NCI-H128 (cell line): ENCODE measurements at regions not wholly inside any gene's neighbourhood (a gene's known extent, or its start where the extent isn't known, plus 50 kb on each side); places are given as distances from the start of the nearest gene placed in this dataset.
"Not testable (repeated sequence)": the region's sequence is repeated elsewhere in the genome, so short reads cannot be mapped to it uniquely, and the experiment has no call there.

Experiments used
- DNase-seq: peaks from one replicate; lab custom pipeline; 2025; ENCODE audit not compliant: unreplicated experiment; lab: John Stamatoyannopoulos, UW

DNA sequence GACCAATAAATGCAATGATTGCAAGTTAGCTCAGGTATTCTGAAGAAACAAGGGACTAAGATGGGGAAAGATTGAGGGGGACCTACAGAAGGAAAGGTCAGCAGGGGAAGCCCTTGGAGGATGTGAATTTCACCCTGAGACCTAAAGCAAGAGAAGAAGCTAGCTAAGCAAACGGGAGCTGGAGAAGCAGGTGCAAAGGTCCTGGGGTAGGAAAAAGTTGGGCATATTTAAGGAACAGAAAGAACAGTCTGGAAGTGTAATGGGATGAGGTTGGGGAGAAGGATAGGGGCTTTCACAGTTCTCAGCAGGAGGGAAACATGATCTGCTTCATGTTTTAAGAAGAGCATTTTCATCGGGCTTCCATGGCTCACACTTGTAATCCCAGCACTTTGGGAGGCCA, 89.7 kb upstream of the SLC45A1 start:
- DNase-seq, result no peak

- not testable (repeated sequence) for DNase-seq
Measured at GRCh38 chr1:8227674-8228073, 90.2 kb upstream of the SLC45A1 start.

DNA sequence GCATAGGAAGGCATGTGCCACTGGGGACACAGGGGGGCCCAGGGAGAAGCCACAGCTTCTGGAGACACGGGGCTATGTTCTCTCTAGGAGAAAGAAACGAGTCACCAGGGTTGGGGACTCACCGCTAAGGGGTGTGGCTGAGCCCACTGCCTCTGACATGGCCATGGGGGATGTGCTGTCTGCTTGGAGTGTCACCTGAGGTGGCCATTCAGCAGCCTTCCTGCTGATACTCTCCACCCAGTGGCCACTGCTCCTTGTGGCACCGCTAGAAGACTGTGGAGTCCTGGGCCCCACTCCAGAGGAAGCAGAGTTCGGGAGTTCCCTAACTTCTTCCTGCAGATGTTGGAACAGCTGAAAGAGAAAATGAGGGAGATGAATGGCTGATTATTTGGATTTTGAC, 91.2 kb upstream of the SLC45A1 start:
- no peak for DNase-seq

DNA sequence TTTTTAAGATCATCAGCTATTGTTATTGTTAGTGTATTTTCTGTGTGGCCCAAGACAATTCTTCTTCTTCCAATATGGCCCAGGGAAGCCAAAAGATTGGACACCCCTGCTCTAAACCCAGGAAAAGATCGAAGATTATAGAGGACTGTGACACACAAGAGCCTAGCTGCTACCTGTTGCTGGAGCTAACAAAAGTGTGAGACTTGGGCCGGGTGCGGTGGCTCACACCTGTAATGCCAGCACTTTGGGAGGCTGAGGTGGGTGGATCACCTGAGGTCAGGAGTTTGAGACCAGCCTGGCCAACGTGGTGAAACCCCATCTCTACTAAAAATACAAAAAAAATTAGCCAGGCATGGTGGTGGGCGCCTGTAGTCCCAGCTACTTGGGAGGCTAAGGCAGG, 91.9 kb upstream of the SLC45A1 start:
- not testable (repeated sequence) for DNase-seq

DNA sequence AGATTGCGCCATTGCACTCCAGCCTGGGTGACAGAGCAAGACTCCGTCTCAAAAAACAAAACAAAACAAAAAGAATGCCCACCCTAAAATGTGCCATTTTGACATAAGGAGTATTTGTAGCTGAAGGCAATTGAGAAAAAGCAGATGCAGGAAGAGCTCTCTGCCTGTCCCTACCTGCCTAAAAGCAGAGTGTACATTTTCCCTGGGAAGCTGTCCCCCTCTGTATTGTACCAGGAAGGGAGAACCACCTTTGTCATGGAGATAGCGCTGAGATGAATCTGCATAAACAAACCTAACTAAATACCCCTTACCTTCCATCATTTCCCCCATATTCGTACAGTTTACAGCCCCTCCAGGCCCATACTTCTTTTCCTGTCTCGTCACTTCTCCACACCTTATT, 94.4 kb upstream of the SLC45A1 start:
- no peak for DNase-seq

DNA sequence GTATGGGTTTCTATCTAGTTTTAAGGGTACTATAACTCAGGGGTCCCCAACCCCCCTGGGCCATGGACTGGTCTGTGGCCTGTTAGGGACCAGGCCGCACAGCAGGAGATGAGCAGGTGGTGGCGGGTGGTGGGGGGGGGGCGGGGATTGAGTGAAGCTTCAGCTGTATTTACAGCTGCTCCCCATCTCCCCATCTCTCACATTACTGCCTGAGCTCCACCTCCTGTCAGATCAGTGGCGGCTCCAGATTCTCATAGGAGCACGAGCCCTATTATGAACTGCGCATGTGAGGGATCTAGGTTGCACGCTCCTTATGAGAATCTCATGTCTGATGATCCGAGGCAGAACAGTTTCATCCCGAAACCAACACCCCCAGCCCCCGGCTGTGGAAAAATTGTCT, 95.1 kb upstream of the SLC45A1 start:
- no peak for DNase-seq

GRCh38 chr1:8219530-8219929, 98.4 kb upstream of the SLC45A1 start:
- no peak for DNase-seq

GRCh38 chr1:8218351-8219092, 99.4 kb upstream of the SLC45A1 start:
- DNase-seq, result no peak

- DNase-seq, result no peak
Measured at GRCh38 chr1:8217809-8218208, 100.1 kb upstream of the SLC45A1 start.

GRCh38 chr1:8217011-8217711, 100.8 kb upstream of the SLC45A1 start:
- DNase-seq, result no peak

DNA sequence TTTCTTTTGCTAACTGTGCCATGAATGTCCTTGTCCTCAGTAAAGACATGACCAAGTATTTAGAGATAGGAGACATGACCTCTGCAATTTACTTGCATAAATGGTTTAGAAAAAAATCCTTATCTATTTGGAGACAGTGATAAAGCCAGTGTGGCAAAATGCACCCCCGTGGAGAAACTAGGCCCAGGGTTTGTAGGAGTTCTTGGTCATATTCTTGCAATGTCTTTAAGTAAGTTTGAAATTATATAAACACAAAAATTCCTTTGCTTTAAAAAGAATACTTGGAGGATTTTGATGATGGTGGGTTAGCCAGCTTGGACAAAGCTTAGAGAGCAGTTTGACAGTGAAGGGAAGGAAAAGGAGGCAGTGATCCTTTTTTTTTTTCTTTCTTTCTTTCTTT, 101.9 kb upstream of the SLC45A1 start:
- no peak for DNase-seq

DNA sequence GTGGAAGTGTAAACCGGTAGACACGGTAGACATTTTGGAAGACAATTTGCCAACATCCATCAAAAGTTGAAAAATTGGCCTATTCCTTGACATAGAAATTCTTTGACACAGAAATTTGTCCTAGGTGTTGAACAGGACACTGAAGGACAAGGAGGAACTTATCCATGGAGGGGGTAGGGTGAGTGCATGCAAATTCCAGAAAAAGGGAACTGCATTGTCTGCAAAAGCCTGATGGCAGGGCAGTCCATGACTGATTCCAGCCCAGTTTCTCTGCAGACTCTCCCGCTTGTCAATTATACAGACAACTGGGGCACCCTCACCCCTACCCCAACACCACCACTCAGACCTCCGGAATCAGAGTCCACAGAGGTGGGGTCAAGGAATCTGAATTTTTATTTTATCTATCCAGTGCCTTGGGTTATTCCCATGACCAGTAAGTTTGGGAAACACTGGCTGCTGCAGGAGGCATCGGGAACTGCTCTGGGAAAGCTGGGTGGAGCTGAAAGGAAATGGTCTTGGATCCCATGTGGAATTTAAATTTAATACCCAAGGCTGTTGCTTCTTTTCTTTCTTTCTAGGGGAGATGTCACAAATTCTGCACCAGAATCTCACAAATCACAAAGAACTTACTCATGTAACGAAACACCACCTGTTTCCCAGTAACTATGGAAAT, 103.3 kb upstream of the SLC45A1 start:
- no peak for DNase-seq

DNA sequence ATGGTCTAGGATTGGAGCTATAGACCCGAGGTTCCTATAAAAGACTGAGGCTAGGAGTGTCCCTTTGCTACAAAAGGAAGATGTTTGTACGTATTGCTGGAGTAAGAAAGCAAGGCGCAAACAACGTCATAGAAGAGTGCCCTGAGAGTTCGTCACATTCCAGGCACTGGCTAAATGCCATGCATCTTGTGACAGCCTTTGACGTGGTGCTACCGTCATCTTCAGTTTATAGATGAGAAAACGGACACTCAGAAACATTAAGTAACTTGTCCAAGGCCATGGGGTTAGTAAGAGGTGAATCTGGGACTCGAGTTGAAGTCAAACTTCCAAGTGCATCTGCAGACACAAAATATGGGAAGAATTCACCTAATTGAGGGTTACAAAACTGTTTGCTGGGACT, 104.2 kb upstream of the SLC45A1 start:
- DNase-seq, result no peak

- DNase-seq, result no peak
Measured at GRCh38 chr1:8213136-8213535, 104.8 kb upstream of the SLC45A1 start.

- no peak for DNase-seq
Measured at GRCh38 chr1:8212580-8213031, 105.3 kb upstream of the SLC45A1 start.

GRCh38 chr1:8211883-8212579, 105.9 kb upstream of the SLC45A1 start:
- DNase-seq, result no peak

GRCh38 chr1:8211251-8211882, 106.5 kb upstream of the SLC45A1 start:
- DNase-seq, result no peak

DNA sequence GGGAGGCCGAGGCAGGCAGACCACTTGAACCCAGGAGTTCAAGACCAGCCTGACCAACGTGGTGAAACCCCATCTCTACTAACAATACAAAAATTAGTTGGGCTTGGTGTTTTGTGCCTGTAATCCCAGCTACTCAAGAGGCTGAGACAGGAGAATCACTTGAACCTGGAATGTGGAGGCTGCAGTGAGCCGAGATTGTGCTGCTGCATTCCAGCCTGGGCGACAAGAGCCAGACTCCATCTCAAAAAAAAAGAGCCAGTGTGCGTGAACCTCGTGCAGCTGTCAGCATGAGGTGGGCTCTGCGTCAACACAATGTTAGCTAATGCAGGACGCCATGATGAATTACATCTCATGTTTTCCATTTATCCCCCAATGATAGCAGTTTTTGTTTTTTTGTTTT, 110.7 kb upstream of the SLC45A1 start:
- DNase-seq, result no peak

DNA sequence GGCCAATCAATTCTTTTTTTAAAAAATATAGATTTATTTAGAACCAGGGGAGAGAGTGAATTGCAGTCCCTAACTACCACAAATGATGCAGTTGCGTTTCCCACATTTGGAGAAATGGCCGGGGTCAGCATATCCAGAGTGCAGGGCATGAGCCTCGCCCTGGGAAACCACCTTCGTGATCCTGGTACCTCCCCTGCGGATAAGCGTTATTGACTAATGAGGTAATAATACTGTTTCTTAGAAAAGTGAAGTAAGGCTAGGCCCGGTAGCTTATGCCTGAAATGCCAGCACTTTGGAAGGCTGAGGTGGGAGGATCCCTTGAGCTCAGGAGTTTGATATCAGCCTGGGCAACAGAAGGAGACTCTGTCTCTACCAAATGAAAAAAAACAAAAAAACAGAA, 111.5 kb upstream of the SLC45A1 start:
- no peak for DNase-seq

DNA sequence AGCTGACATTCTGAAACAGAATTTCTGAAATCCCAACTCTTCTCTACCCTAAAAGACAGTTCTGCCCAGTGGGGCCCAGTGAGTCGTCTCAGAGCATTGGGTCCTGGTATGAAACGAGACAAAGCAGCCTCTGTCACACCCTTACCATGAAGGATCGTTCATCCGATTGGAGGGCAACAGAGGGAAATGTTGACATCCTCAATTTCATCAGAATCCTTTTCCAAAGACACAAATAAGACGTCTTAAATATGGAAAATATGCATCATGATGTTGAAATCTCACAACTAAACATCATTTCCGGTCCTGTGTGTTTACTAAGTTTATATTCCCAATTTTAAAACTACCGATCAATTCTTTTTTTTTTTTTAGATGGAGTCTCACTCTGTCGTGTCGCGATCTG, 112.1 kb upstream of the SLC45A1 start:
- DNase-seq, result no peak

- DNase-seq, result no peak
Measured at GRCh38 chr1:8204826-8205225, 113.1 kb upstream of the SLC45A1 start.
